WTC11 (cell line): ENCODE measurements at regions not wholly inside any gene's neighbourhood (a gene's known extent, or its start where the extent isn't known, plus 50 kb on each side); places are given as distances from the start of the nearest gene placed in this dataset.

Experiments
- ATF2 ChIP-seq: sonication (generic); formaldehyde crosslinking; IDR thresholded peaks from 2 replicates; pipeline ENCODE4 v1.8.1; 2022; ENCODE audit warnings: low read depth, missing genetic modification reagents, borderline replicate concordance
- ETV6 ChIP-seq: sonication (generic); formaldehyde crosslinking; IDR thresholded peaks from 2 replicates; pipeline ENCODE4 v1.8.1; 2022; ENCODE audit warnings: mild to moderate bottlenecking, missing genetic modification reagents
- JUN ChIP-seq: sonication (generic); formaldehyde crosslinking; IDR thresholded peaks from 2 replicates; pipeline ENCODE4 v1.8.0; 2023; ENCODE audit warnings: mild to moderate bottlenecking, missing genetic modification reagents
- TF ChIP-seq, protein P1 (sequence below): sonication (generic); formaldehyde crosslinking; IDR thresholded peaks from 2 replicates; pipeline ENCODE4 v1.8.0; 2023; ENCODE audit warnings: missing genetic modification reagents
- TF ChIP-seq, protein P2 (sequence below): fragments of 200-600 bp; IDR thresholded peaks from 2 replicates; pipeline ENCODE4 v1.8.0; 2022; ENCODE audit warnings: antibody characterized with exemption

- TF ChIP-seq ETV6 (CRISPR knock-in tag) = no peak
- no peak for TF ChIP-seq JUN (CRISPR knock-in tag)
- no peak for TF ChIP-seq ATF2 (CRISPR knock-in tag)
- TF ChIP-seq, protein P1, sequence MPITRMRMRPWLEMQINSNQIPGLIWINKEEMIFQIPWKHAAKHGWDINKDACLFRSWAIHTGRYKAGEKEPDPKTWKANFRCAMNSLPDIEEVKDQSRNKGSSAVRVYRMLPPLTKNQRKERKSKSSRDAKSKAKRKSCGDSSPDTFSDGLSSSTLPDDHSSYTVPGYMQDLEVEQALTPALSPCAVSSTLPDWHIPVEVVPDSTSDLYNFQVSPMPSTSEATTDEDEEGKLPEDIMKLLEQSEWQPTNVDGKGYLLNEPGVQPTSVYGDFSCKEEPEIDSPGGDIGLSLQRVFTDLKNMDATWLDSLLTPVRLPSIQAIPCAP (CRISPR knock-in tag) = no peak
- TF ChIP-seq, protein P2, sequence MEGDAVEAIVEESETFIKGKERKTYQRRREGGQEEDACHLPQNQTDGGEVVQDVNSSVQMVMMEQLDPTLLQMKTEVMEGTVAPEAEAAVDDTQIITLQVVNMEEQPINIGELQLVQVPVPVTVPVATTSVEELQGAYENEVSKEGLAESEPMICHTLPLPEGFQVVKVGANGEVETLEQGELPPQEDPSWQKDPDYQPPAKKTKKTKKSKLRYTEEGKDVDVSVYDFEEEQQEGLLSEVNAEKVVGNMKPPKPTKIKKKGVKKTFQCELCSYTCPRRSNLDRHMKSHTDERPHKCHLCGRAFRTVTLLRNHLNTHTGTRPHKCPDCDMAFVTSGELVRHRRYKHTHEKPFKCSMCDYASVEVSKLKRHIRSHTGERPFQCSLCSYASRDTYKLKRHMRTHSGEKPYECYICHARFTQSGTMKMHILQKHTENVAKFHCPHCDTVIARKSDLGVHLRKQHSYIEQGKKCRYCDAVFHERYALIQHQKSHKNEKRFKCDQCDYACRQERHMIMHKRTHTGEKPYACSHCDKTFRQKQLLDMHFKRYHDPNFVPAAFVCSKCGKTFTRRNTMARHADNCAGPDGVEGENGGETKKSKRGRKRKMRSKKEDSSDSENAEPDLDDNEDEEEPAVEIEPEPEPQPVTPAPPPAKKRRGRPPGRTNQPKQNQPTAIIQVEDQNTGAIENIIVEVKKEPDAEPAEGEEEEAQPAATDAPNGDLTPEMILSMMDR = no peak
These were observed 374.7 kb downstream of the CD109 start for GRCh38 chr6:74070711-74071110.
